ENCODE measurements at regions not wholly inside any gene's neighbourhood (a gene's known extent, or its start where the extent isn't known, plus 50 kb on each side); places are given as distances from the start of the nearest gene placed in this dataset.
"Not testable (repeated sequence)": the region's sequence is repeated elsewhere in the genome, so short reads cannot be mapped to it uniquely, and the experiment has no call there.

DNA sequence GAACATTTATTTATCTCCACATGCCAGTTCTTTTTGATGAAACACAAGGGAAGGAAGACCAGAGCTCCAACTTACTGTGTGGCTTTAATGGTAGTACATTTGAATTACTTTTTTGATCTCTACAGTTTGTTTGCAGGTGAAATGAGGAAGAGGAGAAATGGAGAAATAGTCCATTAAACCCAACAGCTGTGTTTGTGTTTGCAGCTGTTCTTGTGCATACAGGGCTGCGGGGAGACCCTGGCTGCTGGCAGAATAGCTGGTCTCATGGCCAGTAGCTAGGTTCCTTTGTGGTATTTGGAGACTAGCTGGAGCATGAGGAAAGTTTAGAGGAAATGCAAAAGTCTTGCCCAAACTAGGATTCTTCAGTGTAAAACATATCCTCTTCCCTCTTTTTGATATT is 374.8 kb downstream of the GPAT3 start:
- DNase-seq (ENCODE audit: low spot score), result no peak

DNA sequence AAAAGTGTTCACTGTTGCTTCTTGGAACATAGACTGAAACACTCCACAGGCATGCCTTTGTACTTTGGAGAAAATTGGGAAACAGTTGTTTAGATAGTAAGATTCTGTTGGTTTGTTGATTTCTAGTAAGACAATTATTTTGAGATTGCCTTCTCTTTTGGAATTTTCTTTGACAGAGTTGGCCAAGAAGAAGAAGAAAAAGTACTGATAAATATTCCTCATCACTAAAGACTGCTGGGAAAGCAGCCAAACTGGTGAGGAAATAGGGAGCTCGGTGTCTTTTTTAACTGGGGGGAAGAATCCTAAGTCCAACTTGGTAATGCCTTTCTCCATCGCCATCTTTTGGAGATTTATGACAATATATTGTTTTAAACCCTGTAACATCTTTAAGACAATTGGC is 370.7 kb downstream of the GPAT3 start:
- no peak for DNase-seq (ENCODE audit: low spot score)

DNA sequence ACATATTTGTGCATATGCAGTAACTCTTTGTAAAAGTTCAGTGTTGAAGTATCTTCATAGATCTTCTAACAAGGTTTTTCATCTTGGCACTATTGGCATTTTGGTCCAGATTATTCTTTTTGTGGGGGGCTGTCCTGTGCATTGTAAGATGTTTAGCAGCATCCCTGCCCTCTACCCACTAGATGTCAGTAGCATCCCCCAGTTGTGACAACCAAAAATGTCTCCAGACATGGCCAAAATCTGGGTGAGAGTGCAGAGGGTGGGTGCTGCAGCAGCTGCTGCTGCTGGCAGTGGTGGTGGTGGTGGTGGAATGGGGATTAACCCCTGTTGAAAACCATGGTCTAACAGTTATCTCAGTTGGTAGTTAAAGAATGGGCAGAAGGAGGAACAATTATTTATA is 370.0 kb downstream of the GPAT3 start:
- DNase-seq (ENCODE audit: low spot score), result no peak

DNA sequence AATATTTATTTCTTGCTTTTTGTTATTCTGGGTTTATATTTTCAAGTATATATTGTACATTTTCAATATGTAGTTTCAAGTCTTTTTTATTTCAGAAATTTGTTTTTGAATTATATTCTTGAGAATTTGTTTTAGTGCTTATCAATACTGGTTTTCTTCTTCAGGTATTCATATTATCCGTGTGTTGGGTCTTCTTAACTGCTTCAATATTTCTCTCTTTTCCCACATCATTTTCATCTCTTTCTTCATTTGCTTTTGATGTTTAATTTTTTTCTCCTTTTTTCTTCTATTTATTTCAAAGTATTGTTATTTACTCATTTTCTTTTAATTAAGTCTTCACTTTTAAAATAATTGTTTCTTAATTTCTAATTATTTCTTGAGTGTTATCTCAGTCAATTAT is 367.8 kb downstream of the GPAT3 start:
- DNase-seq (ENCODE audit: low spot score), result not testable (repeated sequence)

DNA sequence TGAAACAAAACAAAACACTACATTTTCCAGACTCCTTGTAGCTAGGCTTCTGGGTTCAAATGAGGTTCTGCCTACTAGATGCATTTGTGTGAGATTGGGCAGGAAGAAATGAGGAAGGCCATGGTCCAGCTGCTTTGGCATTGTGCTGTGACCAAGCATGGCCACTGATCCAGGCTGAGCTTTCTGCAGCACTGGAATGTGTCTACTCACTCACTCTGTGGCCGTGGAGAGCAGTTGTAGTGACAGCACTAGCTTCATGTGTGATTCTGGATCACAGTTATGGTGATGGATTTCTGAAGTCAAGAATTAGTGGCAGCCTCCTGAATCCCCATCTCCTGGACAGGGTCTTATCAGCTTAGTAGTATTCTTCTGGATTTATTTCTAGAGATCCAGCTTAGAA is 358.9 kb downstream of the GPAT3 start:
- DNase-seq (ENCODE audit: low spot score), result no peak

DNA sequence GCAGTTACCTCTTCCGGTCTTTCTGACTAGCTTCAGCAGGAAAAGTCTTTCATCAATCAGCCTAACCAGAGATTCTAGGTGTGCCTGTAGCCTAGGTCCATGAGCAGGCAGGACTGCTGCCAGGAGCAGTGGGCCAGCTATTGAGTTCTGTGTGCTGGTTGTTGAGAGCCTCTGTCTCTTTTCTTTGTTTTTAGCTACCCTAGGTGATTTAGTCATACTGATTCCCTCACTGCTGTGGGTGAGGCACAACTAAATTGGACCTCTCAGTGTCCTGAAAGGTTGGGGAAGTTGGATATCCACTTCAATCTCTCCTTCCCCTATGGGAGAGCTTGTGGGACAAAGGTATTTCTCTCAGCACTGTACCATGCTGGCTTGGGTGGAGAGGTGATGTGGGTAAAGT is 354.9 kb downstream of the GPAT3 start:
- no peak for DNase-seq (ENCODE audit: low spot score)

DNA sequence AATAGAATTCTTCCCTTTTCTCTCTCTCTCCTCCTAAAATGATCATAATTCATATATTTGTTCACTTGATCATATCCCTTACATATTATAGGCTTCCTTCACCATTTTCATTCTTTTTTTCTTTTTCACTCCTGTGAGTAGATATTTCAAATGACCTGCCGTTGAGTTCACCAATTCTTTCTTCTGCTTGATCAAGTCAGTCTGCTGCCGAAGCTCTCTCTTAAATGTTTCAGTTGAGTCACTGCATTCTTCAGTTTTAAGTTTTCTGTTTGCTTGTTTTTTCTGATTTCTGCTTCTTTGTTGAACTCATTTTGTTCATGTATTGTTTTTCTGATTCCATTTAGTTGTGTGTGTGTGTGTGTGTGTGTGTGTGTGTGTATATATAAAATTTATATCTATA is 354.3 kb downstream of the GPAT3 start:
- DNase-seq (ENCODE audit: low spot score), result no peak

DNA sequence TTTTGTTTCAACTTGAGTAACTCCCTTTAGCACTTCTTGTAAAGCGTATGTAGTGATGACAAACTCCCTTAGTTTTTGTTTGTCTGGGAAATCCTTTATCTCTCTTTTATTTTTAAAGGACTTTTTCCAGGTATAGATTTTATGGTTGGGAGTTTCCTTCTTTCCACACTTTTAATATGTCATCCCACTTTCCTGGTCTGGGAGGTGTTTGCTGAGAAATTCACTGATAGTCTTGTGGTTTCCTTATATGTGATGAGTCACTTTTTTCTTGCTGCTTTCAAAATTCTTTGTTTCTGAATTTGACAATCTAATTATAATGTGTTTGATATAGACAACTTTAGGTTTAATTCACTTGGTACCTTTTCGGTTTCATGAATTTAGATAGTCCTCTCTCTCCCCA is 353.9 kb downstream of the GPAT3 start:
- no peak for DNase-seq (ENCODE audit: low spot score)

DNA sequence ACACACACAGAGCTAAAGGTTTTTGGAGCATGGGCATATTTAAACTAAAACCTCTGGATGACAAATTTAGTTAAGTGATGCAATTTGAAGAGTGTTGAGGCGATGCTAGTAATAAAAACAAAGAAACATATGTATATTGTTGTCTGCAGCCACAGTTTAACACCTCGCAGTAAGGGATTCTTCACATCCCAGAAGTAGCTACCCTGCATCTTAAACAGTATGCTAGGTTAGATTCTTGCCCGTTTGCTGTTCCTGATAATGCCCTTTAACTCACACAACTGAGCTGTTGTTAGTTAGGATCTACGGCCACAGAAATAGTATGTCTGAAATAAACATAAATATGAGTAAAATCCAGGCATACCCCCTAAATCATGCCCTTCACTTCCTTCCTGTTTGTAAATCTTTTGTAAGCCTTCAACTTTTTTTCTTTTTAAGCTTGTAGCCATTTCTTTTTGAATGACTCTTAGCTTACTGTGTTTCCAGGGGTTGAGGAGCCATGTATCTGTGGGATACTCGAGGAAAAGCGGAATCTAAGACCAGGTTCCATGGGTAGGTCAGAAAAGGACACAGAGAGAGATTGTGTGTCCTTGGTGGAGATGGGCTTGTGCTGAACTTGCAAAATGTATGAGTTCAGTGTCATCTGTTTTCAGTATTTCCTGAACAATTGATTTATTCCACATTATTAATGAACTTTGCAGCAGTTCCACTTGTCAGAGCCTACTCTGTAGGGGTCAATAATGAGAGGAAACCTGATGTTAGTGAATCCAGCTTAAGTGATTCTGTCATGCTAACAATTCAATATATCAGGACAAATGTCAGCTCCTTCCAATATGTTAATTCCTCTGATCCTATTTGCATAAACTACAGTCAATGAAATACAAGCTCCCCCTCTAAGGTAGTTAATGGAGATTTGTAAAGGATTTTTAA is 349.6 kb downstream of the GPAT3 start:
- DNase-seq (ENCODE audit: low spot score), result no peak

DNA sequence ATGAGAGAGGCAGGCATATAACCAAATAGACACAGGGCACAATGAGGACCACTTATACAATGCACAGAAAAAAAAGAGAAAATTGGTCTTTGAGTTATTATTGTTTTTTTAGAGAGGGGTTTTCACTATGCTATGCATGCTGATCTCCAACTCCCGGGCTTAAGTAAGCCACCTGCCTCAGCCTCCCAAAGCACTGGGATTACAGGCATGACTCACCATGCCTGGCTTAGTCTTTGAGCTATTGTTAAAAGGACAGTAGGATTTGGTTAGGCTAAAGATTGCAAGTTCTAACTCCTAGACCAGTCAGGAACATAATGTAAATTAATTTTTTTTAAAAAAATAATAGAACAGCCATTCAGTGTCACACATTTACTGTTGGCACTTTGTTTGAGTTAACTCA is 340.1 kb downstream of the GPAT3 start:
- no peak for DNase-seq (ENCODE audit: low spot score)

DNA sequence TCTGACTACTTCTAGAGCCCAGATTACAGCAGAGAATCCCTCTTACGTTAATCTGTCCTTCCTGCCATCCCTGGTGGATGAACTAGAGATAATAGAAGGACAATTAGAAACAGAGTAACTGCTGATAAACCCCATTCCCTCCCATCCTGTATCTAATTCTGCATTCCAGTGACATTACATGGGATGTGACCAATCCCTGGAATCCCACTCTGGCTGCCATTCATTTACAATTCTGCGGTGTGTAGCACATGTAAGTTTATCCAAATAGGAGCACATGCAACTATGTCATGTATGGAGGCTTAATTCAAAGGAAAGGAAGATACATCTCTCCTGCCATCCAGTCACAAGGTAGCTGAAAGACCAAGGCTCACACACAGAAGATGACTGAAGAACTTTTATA is 339.5 kb downstream of the GPAT3 start:
- peak; percentile 19 for DNase-seq (ENCODE audit: low spot score)

DNA sequence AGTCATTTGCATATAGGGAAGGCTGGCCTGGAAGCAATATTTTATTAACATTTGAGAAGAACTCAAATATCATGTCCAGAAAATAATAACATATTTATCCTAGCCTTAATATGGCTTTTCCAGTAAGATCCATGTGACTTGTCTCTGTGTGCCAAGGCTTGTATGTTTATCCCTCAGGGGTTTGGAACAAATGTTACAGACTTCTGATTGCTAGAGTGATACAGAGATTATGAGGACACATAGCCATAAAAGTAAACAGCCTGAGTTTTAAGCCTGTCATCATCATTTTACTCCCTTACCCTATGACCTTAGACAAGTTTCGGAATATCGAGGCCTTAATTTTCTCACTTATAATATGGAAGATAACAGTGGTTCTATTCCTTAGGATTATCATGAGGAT is 338.1 kb downstream of the GPAT3 start:
- no peak for DNase-seq (ENCODE audit: low spot score)

DNA sequence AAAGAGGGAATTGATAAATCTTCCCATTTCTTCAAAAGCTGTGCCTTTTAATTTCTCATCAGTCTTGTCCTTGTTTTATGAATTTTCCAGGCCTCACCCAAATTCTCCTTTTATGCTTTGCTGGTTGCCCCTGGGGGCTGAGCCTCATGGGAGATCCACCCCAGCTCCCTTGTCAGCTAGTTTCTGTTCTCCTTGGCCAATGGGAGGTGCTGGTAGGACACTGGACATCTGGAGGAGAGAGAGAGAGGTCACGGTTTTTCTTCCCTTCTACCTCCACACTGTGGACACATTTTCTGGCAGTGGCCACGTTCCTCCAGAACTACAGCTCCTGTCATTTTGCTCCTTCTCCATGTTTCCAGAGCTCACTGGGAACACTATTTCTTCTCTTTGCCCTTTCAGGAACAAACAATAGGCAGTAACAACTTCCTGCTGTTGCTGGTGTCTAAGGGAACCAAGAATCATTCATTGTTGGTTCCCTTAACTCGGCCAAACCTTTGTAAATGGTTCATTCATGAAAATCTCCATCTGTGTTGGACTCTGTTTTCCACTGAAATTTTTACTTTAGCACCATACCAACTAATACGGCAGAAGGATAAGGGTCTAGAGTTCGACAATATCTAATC is 334.5 kb downstream of the GPAT3 start:
- DNase-seq (ENCODE audit: low spot score), result no peak

DNA sequence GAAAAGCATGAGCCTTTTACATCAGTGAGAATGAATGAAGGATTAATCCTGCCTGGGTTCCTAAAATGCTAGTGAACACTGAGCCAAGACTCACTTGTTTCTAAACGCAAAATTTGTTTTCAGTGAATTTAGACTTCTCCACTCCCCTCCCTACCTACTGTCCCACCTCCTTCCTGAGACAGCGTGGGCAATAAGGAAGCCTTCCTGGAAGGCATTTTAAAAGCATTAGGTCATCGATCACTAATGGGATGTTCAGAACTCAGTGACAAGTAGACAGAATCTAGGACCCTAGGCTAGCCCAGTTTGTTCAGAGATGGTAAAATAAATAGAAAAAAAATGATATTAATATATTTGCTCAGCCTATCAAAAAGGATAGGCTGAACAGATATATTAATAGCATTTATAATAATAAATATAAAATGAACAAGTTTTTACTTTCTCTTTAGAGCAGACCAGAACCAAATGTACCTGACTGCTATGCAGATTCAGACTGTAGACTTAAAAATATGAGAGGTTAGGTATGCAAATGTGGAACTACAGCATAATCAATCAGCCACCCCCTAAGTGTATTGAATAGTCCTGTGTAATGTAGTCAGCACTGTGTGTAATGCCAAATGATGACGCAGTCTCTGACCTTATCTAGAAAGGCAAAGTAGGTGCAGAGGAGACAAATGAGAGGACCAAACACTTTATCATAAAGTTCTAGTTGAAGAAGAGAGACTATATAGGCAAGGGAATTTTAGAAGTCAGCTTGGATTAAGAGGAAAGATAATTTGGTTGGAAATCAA is 331.1 kb downstream of the GPAT3 start:
- no peak for DNase-seq (ENCODE audit: low spot score)

DNA sequence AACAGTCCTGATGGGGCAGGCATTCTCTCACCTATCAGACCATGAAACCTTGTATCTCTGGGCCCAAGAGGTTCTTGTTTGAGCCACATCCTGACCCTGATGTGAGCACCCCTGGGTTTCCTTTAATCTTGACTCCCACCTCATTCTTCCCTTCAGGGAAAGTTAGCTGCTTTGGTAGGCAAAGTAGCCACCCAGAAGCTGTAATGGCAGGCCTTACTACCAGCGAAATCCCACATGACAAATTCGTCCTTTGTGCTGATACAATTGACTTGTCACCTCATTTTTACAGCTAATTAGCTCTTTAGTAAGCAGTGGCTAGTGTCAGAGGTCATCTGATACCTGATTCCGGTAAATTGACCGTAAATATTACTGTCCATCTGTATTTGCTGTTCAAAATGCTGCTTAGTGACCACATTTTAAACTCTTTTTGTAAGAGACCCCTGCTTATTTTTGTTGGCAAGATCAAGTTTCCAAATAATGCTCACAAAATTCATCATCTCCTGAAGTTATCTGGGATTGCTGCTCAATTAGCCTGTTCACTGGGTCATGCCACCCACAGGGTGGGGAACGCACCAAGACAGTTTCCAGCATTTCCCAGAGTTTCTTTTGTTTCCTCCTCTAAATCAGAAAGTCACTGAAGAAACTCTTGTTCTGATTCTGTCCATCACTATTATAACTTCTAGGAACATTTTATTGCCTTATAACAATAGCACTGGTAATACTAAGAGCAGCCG is 329.7 kb downstream of the GPAT3 start:
- DNase-seq (ENCODE audit: low spot score), result no peak

DNA sequence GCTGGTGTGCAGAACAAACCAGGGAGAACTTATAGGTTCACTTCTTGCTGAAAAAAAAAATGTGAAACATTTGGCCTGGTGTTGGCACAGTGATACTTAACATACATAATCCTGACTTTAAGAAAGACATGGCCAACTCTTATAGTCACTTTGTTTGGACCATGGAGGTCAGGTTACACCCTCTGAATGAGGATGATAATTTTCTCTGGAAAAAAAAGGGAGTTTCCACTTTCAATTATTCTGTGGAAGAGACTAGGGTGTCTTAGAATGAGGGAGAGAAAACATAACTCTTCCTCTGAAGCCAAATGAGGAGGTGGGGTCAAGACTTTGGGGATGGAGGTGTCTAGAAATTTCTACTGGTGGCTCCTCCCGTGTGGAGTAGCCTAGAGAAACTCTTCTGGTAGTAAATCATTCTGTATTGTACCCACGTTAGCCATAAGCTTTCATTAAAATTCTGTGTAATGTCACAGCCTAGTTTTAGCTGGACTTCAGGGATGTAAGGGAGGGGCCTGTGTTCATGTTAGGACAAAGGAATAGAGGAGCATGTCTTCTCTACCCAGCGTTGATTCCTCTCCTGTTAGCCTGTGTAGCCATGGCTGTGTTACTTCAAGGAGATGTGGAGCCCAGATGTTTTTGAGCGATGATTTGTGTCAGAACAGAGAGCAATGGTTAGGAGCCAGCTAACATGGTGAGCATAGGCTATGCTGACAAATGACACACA is 328.3 kb downstream of the GPAT3 start:
- DNase-seq (ENCODE audit: low spot score), result no peak

DNA sequence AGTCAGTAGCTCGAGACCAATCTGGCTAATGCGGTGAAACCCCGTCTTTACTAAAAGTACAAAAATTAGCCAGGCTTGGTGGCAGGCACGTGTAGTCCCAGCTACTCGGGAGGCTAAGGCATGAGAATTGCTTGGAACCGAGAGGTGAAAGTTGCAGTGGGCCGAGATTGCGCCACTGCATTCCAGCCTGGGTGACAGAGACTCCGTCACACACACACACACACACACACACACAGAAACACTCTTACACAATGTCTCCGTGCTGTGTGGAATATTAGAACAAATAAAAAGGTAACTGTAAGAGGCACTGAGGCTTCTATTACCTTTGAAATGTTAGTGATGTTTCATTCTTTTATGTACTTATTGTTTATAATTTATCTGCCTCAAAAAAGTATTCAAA is 326.6 kb downstream of the GPAT3 start:
- no peak for DNase-seq (ENCODE audit: low spot score)

DNA sequence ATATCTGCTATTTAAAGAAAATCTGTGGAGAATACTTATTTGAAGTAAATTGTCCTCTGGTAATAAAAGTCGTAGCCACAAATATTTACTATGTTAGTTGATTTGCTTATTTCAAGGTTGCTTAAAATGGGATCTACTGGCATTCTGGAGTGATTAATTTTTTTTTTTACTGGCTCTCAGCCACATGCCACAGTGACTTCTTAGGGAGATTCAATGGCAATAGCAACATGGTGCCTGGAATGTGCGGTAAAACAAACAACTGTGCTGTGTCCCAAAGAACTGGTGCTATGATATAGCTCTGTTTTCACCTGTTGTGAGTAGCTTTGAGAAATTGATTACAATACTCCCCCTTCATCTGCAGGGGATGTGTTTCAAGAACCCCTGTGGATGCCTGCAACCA is 324.3 kb downstream of the GPAT3 start:
- DNase-seq (ENCODE audit: low spot score), result no peak

DNA sequence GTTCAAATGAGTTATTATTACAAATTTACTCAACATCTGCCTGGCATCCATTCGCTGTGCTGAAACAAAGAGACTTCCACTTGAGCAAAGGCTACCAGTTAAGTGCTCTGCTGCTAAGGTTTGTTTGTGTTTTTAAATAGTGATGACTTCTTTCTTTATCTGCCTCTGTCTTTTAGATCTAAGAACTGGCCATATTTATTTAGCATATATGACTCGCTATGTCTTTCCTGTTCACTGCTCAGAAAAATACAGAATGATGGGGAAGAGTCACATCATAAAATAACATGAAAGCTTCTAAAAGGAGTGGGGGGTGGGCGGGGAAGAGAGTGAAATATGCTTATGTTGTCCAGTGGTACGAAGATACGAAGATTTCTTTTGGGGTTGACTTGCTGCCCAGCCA is 322.2 kb downstream of the GPAT3 start:
- no peak for DNase-seq (ENCODE audit: low spot score)

DNA sequence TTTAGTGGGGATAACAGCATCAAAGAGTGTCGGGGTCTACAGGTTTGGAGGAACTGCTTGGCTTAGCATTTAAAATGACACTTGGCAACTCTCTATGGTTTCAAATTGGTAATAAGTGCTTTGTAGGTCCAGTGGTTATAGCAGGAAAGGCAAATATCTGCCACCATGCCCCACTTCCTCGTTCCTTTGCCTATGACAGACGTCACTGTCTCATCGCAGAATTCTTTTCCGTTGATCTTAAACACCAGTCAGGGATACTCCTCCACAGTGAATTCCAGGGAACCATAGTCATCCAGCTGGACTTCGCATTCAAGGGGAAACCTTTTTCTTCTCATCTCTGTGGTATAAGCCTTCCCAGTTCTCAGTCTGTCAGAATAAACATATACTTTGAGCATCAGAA is 319.1 kb downstream of the GPAT3 start:
- DNase-seq (ENCODE audit: low spot score), result peak; percentile 51

DNA sequence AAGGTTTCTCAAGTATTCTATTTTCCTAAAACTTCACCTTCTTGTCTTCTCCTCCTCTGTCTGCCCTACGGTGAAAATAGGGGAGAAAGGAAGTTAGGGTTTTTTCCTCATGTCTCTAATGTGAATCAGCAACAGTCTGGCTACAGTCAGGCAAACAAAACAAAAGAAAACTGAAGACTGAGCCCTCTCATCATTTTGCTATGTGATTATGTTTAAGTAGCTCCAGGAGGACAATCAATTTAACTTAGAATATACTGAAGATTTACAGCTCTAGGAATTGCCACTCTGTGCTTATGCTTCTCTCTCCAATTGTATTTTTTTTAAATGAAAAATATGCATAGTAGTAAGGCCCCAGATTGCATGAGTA is 316.2 kb downstream of the GPAT3 start:
- DNase-seq (ENCODE audit: low spot score), result no peak
